ENCODE measurements at regions not wholly inside any gene's neighbourhood (a gene's known extent, or its start where the extent isn't known, plus 50 kb on each side); places are given as distances from the start of the nearest gene placed in this dataset.

- Histone ChIP-seq H3K79me2 (ENCODE audit: insufficient read depth, low read length) (no peaks in the 10 kb centered on the region), H3K27ac (ENCODE audit: low read depth, low read length, poor library complexity, severe bottlenecking) (no peak overlapping the region), H3K9me2 (ENCODE audit: low read depth, low read length) (no peaks in the 10 kb centered on the region), H3K4me3 (ENCODE audit: low read depth, low read length, poor library complexity, severe bottlenecking) (no peak overlapping the region), H3K9ac (ENCODE audit: low read length) (no peak overlapping the region), H3K9me3 (ENCODE audit: low read length) (no peaks in the 10 kb centered on the region), H3K27me3 (ENCODE audit: insufficient read depth, low read length) (no peaks in the 10 kb centered on the region), H4K20me1 (ENCODE audit: insufficient read depth, low read length) (no peaks in the 10 kb centered on the region), H3K4me1 (ENCODE audit: insufficient read depth, low read length, severe bottlenecking) (peaks cover 6% of the 10 kb centered on the region), H3F3A (ENCODE audit: insufficient read depth, low read length) (no peaks in the 10 kb centered on the region), H3K4me2 (ENCODE audit: low read length) (no peak overlapping the region), H3K36me3 (ENCODE audit: insufficient read depth, low read length) (peaks cover 12% of the 10 kb centered on the region; the same call in 1 of the 2 replicates), H2AFZ (ENCODE audit: low read length) (no peak overlapping the region)
- TF ChIP-seq CTCF (IDR thresholded peaks at IDR 0.05; ENCODE audit: low read length) (no peak), EZH2 (IDR thresholded peaks at IDR 0.05; ENCODE audit: borderline replicate concordance, low read length) (no peak)
Measured at GRCh38 chr14:71621276-71621675, 311.0 kb upstream of the RGS6 start.

- no peak overlapping the region for H3K4me2 ChIP-seq (ENCODE audit: low read length)
- H3K9me2 ChIP-seq (ENCODE audit: low read depth, low read length), result no peaks in the 10 kb centered on the region
- H3K79me2 ChIP-seq (ENCODE audit: insufficient read depth, low read length), result no peaks in the 10 kb centered on the region
- no peak overlapping the region for H2AFZ ChIP-seq (ENCODE audit: low read length)
- peaks cover 12% of the 10 kb centered on the region; the same call in 1 of the 2 replicates for H3K36me3 ChIP-seq (ENCODE audit: insufficient read depth, low read length)
- H3K27me3 ChIP-seq (ENCODE audit: insufficient read depth, low read length), result no peaks in the 10 kb centered on the region
- H3K9me3 ChIP-seq (ENCODE audit: low read length), result no peaks in the 10 kb centered on the region
- H4K20me1 ChIP-seq (ENCODE audit: insufficient read depth, low read length), result no peaks in the 10 kb centered on the region
- no peaks in the 10 kb centered on the region for H3F3A ChIP-seq (ENCODE audit: insufficient read depth, low read length)
- no peak overlapping the region for H3K27ac ChIP-seq (ENCODE audit: low read depth, low read length, poor library complexity, severe bottlenecking)
- H3K4me1 ChIP-seq (ENCODE audit: insufficient read depth, low read length, severe bottlenecking), result peaks cover 6% of the 10 kb centered on the region
- H3K4me3 ChIP-seq (ENCODE audit: low read depth, low read length, poor library complexity, severe bottlenecking), result no peak overlapping the region
- no peak for TF ChIP-seq EZH2 (IDR thresholded peaks at IDR 0.05; ENCODE audit: borderline replicate concordance, low read length)
- TF ChIP-seq CTCF (IDR thresholded peaks at IDR 0.05; ENCODE audit: low read length), result no peak
- no peak overlapping the region for H3K9ac ChIP-seq (ENCODE audit: low read length)
Measured at GRCh38 chr14:71621980-71622605, 310.1 kb upstream of the RGS6 start.

DNA sequence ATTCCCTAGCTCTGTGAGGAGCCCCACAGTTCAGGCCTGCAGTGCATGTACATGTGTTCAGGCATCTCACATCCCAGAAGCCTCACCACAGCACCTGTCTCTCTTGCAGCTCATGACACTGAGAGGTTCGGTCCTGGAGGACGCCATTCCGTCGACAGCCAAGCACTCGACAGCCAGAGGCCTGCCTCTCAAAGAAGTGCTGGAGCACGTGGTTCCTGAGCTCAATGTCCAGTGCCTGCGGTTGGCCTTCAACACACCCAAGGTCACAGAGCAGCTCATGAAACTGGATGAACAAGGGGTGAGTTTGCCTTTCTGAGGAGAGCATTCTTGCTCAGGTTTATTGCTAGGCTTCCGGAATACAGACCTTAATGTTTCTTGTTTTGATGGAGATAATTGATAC lies 308.3 kb upstream of the RGS6 start:
- Histone ChIP-seq H3K36me3 (ENCODE audit: insufficient read depth, low read length) (peaks cover 12% of the 10 kb centered on the region; the same call in 1 of the 2 replicates), H3K27me3 (ENCODE audit: insufficient read depth, low read length) (no peaks in the 10 kb centered on the region), H3K4me2 (ENCODE audit: low read length) (no peak overlapping the region), H3K9ac (ENCODE audit: low read length) (no peak overlapping the region), H2AFZ (ENCODE audit: low read length) (no peak overlapping the region), H3K4me3 (ENCODE audit: low read depth, low read length, poor library complexity, severe bottlenecking) (no peak overlapping the region), H4K20me1 (ENCODE audit: insufficient read depth, low read length) (no peaks in the 10 kb centered on the region), H3K4me1 (ENCODE audit: insufficient read depth, low read length, severe bottlenecking) (no peaks in the 10 kb centered on the region), H3K9me2 (ENCODE audit: low read depth, low read length) (no peaks in the 10 kb centered on the region), H3K79me2 (ENCODE audit: insufficient read depth, low read length) (no peaks in the 10 kb centered on the region), H3K27ac (ENCODE audit: low read depth, low read length, poor library complexity, severe bottlenecking) (no peak overlapping the region), H3F3A (ENCODE audit: insufficient read depth, low read length) (no peaks in the 10 kb centered on the region), H3K9me3 (ENCODE audit: low read length) (no peaks in the 10 kb centered on the region)
- TF ChIP-seq EZH2 (IDR thresholded peaks at IDR 0.05; ENCODE audit: borderline replicate concordance, low read length) (no peak), CTCF (IDR thresholded peaks at IDR 0.05; ENCODE audit: low read length) (no peak)

Data from OCI-LY1 (cell line).